ENCODE measurements at regions not wholly inside any gene's neighbourhood (a gene's known extent, or its start where the extent isn't known, plus 50 kb on each side); places are given as distances from the start of the nearest gene placed in this dataset.

DNA sequence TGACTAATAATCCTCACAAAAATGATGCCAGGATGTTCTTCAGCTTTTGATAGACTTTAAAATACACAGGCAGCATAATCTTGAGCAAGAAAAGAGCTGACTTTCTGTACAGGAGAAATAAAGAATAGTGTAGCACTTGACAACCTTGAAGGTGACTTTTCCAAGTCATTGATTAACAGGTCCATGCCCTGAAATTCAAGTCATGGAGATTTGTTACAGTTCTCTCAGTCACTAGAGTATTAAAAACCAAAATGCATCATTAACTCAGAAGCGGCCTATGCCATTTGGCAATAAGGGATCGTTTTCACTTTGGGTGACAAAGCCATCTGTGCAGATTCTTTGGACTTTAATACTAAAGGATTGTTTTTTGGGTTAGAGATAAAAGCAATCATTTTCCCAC lies 692.7 kb upstream of the SGO1 start:
- Histone ChIP-seq H3K56ac (ENCODE audit: insufficient read length, low read depth, low read length) (no peak overlapping the region), H3K23ac (ENCODE audit: insufficient read length, low read depth, low read length) (no peak overlapping the region), H2BK12ac (ENCODE audit: insufficient read length, low read depth, low read length) (no peak overlapping the region), H2AFZ (ENCODE audit: low read length) (no peak overlapping the region), H3K14ac (ENCODE audit: insufficient read depth, low read length) (no peak overlapping the region), H3T11ph (ENCODE audit: low read length) (no peak overlapping the region), H3K9me3 (ENCODE audit: control insufficient read depth, low read depth, low read length) (no peaks in the 10 kb centered on the region), H2AK5ac (ENCODE audit: insufficient read length, low read length) (no peak overlapping the region), H2BK15ac (ENCODE audit: low read depth, low read length) (no peak overlapping the region), H3K9ac (ENCODE audit: extremely low read depth, insufficient read length, low read length) (no peak overlapping the region), H3K4ac (ENCODE audit: low read depth, low read length) (no peak overlapping the region), H3K27me3 (ENCODE audit: insufficient read depth, low read length) (no peaks in the 10 kb centered on the region), H4K20me1 (ENCODE audit: control insufficient read depth, insufficient read depth, insufficient read length) (no peaks in the 10 kb centered on the region), H4K8ac (replicated peaks; ENCODE audit: insufficient read length, low read depth, low read length) (no peak overlapping the region), H3K27ac (ENCODE audit: insufficient read length, low read depth, low read length) (no peak overlapping the region), H2BK20ac (ENCODE audit: low read depth, low read length, poor library complexity, severe bottlenecking) (no peak overlapping the region), H4K5ac (ENCODE audit: insufficient read length, low read depth, low read length) (no peak overlapping the region), H3K18ac (ENCODE audit: insufficient read length, low read depth, low read length) (no peak overlapping the region), H3K79me2 (ENCODE audit: insufficient read depth, low read length) (no peaks in the 10 kb centered on the region), H2BK5ac (ENCODE audit: insufficient read length, low read length) (no peak overlapping the region), H2BK120ac (ENCODE audit: low read depth, low read length, poor library complexity, severe bottlenecking) (no peak overlapping the region), H3K23me2 (ENCODE audit: insufficient read length, low read depth, low read length, poor library complexity, severe bottlenecking) (no peaks in the 10 kb centered on the region), H3K4me1 (ENCODE audit: insufficient read depth, low read length) (no peaks in the 10 kb centered on the region), H3K79me1 (ENCODE audit: insufficient read depth, low read depth, low read length, poor library complexity, severe bottlenecking) (no peaks in the 10 kb centered on the region), H4K91ac (ENCODE audit: insufficient read length, low read depth, low read length) (no peak overlapping the region), H3K4me2 (ENCODE audit: insufficient read depth, insufficient read length, low read length) (no peak overlapping the region)
- H3K27ac Mint-ChIP-seq = no peak overlapping the region
- TF ChIP-seq, protein P1, sequence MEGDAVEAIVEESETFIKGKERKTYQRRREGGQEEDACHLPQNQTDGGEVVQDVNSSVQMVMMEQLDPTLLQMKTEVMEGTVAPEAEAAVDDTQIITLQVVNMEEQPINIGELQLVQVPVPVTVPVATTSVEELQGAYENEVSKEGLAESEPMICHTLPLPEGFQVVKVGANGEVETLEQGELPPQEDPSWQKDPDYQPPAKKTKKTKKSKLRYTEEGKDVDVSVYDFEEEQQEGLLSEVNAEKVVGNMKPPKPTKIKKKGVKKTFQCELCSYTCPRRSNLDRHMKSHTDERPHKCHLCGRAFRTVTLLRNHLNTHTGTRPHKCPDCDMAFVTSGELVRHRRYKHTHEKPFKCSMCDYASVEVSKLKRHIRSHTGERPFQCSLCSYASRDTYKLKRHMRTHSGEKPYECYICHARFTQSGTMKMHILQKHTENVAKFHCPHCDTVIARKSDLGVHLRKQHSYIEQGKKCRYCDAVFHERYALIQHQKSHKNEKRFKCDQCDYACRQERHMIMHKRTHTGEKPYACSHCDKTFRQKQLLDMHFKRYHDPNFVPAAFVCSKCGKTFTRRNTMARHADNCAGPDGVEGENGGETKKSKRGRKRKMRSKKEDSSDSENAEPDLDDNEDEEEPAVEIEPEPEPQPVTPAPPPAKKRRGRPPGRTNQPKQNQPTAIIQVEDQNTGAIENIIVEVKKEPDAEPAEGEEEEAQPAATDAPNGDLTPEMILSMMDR (conservative IDR thresholded peaks at IDR 0.05) = no peak
- H3K36me3 Mint-ChIP-seq (ENCODE audit: insufficient read depth in 1 of 3, low read depth in 3 of 3) = peaks cover 0 to 2% (median 0%) of the 10 kb centered on the region in 3 experiments; a peak in 2 of 7 replicates
- peaks cover 3 to 5% of the 10 kb centered on the region in 2 experiments; a peak in 4 of 5 replicates for H3K9me3 Mint-ChIP-seq
- peaks cover 3 to 6% of the 10 kb centered on the region in 2 experiments; a peak in 3 of 4 replicates for H3K4me1 Mint-ChIP-seq
- H3K27me3 Mint-ChIP-seq (ENCODE audit: low read depth) = no peaks in the 10 kb centered on the region
- H3K4me3 Mint-ChIP-seq = no peak overlapping the region
- WGBS (ENCODE audit: extremely low coverage, insufficient read length, low lambda C conversion rate) = no CpG with 5 or more reads among the region's 2 CpGs
- DNase-seq = no peak

Data from H9 (cell line).